HG02798 (cell line): ENCODE measurements at regions not wholly inside any gene's neighbourhood (a gene's known extent, or its start where the extent isn't known, plus 50 kb on each side); places are given as distances from the start of the nearest gene placed in this dataset.
A peak's percentile ranks its signal among the peaks of the same experiment; 100 is the strongest.
"Not testable (repeated sequence)": the region's sequence is repeated elsewhere in the genome, so short reads cannot be mapped to it uniquely, and the experiment has no call there.

ENCODE experiments used
- ATAC-seq: cut with Tn5 transposase; IDR thresholded peaks from one replicate; pipeline ENCODE4 v1.9.1; 2021; ENCODE audit warnings: mild to moderate bottlenecking; ENCODE audit not compliant: unreplicated experiment, poor library complexity

DNA sequence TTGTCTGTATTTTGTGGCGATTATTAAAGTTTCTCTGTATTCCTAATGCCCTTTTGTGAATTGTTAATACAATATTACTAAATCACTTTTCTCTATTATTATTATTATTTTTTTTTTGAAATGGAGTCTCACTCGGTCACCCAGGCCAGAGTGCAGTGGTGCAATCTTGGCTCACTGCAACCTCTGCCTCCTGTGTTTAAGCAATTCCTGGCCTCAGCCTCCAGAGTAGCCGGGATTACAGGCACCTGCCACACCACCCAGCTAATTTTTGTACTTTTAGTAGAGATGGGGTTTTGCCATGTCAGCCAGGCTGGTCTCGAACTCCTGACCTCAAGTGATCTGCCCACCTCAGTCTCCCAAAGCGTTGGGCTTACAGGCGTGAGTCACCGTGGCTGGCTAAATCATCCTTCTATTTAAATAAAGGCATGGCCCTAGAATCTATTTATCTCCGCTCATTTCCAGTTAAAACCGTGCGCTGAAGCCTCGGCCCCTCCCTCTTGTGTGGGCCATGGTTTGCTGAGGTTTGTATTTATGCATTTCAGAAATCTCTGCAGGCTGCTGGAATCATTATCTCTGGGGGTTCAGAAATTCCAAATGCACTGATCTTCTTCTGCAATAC, 1136.4 kb upstream of the TMEM132C start:
- ATAC-seq = no peak

GRCh38 chr12:127133675-127134335, 1133.2 kb upstream of the TMEM132C start:
- ATAC-seq = no peak

DNA sequence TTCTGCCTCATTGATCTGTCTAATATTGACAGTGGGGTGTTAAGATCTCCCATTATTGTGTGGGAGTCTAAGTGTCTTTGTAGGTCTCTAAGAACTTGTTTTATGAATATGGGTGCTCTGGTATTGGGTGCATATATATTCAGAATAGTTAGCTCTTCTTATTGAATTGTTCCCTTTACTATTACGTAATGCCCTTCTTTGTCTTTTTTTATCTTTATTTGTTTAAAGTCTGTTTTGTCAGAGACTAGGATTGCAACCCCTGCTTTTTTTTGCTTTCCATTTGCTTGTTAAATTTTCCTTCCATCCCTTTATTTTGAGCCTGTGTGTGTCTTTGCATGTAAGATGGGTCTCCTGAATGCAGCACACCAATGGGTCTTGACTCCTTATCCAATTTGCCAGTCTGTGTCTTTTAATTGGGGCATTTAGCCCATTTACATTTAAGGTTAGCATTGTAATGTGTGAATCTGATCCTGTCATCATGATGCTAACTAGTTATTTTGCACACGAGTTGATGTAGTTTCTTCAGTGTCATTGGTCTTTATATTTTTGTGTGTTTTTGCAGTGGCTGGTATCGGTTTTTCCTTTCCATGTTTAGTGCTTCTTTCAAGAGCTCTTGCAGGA, 1126.0 kb upstream of the TMEM132C start:
- ATAC-seq = not testable (repeated sequence)

- ATAC-seq = no peak
Observed at GRCh38 chr12:127143020-127143419, 1124.0 kb upstream of the TMEM132C start.

DNA sequence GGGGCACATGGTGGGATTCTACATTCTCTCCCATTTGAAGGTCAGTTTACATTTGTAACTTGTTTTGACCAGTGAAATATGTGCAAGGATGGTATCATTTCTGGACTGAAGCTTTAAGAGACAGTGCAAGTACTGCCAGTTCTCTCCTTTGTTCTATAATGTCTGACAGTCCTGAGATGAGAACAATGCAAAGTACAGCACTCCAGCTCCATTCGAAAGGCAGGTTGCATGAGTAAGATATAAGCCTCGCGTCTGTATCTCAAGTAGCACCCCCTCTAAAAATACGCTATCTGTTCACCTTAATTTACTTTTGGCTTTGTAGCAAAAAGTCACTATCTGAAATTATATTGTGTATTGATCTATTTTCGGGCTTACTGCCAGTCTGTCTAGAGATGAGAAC, 1122.2 kb upstream of the TMEM132C start:
- ATAC-seq = no peak

GRCh38 chr12:127145241-127145928, 1121.6 kb upstream of the TMEM132C start:
- no peak for ATAC-seq

DNA sequence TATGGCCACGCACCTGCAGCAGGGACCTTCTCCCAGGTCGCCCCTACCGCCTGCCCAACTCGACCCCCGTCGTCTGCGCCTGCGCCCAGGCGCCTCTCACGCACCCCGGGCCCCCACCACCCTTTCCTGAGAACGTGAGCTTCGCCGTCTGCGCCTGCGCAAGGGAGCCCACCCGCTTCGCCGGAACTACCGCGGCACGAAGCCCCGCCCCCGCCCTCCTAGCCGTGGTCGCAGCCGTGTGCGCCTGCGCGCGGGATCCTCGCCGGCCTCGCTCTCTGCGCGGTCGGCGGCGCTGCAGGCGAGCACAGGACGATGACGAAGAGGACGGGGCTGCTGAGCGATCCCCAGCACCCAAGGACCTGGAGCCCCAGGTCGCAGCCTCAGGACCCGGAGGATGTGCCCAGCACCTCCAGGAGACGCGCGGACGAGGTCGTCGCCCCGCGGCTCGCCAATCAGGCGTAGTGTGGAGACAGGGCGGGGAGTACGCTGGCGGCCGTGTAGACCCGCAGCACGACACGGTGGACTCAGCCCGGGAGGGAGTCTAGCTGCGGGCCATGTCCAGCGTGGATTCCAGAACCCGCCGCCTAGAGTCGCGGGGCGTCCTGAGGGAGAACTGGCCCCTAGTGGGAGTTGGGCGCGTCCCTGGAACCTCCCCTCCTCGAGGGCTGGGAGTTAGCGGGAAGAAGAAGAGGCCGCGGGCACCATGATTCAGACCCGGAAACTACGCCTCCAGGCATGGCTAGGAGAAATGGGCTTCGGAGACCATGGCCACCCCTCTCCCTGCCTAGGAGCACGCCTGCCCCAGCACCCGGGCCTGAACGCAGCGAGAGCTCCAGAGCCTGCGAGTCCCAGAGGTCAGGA, 1120.8 kb upstream of the TMEM132C start:
- no peak for ATAC-seq

- ATAC-seq = no peak
Observed at GRCh38 chr12:127146991-127147718, 1119.8 kb upstream of the TMEM132C start.

- ATAC-seq = no peak
Observed at GRCh38 chr12:127147724-127148123, 1119.2 kb upstream of the TMEM132C start.

DNA sequence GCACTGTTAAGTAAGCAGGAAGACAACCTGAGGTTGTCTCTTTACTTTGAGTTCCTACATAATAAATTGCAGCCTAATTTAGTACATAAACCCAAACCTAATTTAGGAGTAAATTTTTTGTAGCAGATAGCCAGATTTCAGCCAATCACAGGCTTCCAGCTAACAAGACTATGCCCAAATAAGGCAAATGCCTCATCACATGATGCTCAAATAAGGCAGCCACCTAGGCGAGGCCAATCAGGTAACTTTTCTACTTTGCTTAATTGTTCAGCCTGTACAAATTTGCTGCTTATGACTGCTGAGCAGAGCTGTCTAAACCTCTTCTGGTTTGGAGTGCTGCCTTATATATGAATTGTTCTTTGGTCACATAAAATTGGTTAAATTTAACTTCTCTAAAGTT, 1118.7 kb upstream of the TMEM132C start:
- ATAC-seq = no peak

GRCh38 chr12:127149226-127149964, 1117.6 kb upstream of the TMEM132C start:
- ATAC-seq = no peak

GRCh38 chr12:127150028-127150427, 1116.9 kb upstream of the TMEM132C start:
- ATAC-seq = peak; percentile 91

DNA sequence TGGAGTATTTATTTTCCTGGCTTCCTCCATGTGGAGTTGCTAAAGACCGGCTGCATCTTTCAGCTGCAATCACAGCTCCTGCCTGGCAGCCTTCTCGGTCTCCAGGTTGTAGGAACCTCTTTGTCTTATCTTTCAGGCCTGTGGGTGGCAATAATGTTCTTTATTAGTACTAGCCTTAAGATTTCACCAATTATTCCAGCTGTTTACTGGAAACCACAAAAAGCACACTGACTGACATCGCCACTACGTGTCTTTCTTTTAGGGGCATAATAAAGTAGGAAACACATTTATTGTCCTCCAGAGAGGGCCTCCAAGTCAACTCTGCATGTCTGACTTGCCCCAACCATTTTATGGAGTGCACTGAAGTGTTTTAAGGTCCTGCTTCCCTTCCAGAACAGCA, 1116.5 kb upstream of the TMEM132C start:
- ATAC-seq = peak; percentile 31

GRCh38 chr12:127150956-127151355, 1116.0 kb upstream of the TMEM132C start:
- no peak for ATAC-seq

GRCh38 chr12:127153996-127154395, 1113.0 kb upstream of the TMEM132C start:
- ATAC-seq = no peak

DNA sequence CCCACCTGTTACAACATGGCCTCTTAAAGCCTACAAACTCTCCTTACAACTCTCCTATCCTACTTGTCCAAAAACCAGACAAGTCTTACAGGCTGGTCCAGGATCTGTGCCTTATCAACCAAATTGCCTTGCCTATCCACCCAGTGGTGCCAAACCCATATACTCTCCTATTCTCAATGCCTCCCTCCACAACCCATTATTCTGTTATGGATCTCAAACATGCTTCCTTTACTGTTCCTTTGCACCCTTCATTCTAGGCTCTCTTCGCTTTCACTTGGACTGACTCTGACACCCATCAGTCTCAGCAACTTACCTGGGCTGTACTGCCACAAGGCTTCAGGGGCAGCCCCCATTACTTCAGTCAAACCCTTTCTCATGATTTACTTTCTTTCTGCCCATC, 1112.1 kb upstream of the TMEM132C start:
- ATAC-seq = not testable (repeated sequence)

- ATAC-seq = not testable (repeated sequence)
Observed at GRCh38 chr12:127155935-127156619, 1110.9 kb upstream of the TMEM132C start.
